ENCODE measurements at regions not wholly inside any gene's neighbourhood (a gene's known extent, or its start where the extent isn't known, plus 50 kb on each side); places are given as distances from the start of the nearest gene placed in this dataset.

GRCh38 chr14:25666877-25667276 is 616.9 kb upstream of the STXBP6 start:
- H3K79me1 ChIP-seq (replicated peaks; ENCODE audit: low read length, poor library complexity, severe bottlenecking), result no peaks in the 10 kb centered on the region
- DNase-seq, result no peak
- no peak overlapping the region for H3K14ac ChIP-seq (ENCODE audit: low read length in 2 of 2)
- no peak overlapping the region for H3K9ac ChIP-seq (ENCODE audit: low read length)
- H3K23ac ChIP-seq (ENCODE audit: low read length in 2 of 2), result no peak overlapping the region
- H4K91ac ChIP-seq (ENCODE audit: low read length), result no peak overlapping the region
- H3K27me3 ChIP-seq (ENCODE audit: control insufficient read depth in 1 of 2, insufficient read depth in 1 of 2, low read length in 2 of 2), result no peaks in the 10 kb centered on the region
- no peak overlapping the region for H3K27ac ChIP-seq (ENCODE audit: low read length, poor library complexity, severe bottlenecking)
- H3K4me1 ChIP-seq (ENCODE audit: control insufficient read depth, insufficient read depth, low read depth, low read length), result no peaks in the 10 kb centered on the region
- H3K9me3 ChIP-seq (ENCODE audit: control insufficient read depth, low read length), result no peaks in the 10 kb centered on the region
- H4K8ac ChIP-seq (ENCODE audit: low read length), result no peak overlapping the region
- WGBS, result 74% methylated on average over 3 of the region's 4 CpGs
- no peak overlapping the region for H3K18ac ChIP-seq (ENCODE audit: low read depth in 1 of 2, low read length in 2 of 2)
- H3K4me3 ChIP-seq (ENCODE audit: insufficient read depth in 1 of 2, low read depth in 1 of 2, low read length in 2 of 2), result no peak overlapping the region
- H2BK12ac ChIP-seq (ENCODE audit: low read length in 2 of 2), result no peak overlapping the region
- H2AK5ac ChIP-seq (ENCODE audit: low read length, severe bottlenecking), result no peak overlapping the region
- no peak overlapping the region for H3K4me2 ChIP-seq (ENCODE audit: low read length, poor library complexity, severe bottlenecking)
- H2BK15ac ChIP-seq (ENCODE audit: low read depth, poor library complexity, severe bottlenecking), result no peak overlapping the region
- H2BK120ac ChIP-seq (ENCODE audit: low read depth, low read length), result no peak overlapping the region
- no peak overlapping the region for H3K4ac ChIP-seq (ENCODE audit: low read depth in 1 of 2, low read length in 2 of 2)
- H2BK5ac ChIP-seq (ENCODE audit: low read depth, low read length, poor library complexity, severe bottlenecking), result no peak overlapping the region
- no peak overlapping the region for H2AFZ ChIP-seq (ENCODE audit: low read depth, low read length)
- no peaks in the 10 kb centered on the region for H3K36me3 ChIP-seq (ENCODE audit: control insufficient read depth in 1 of 2, insufficient read depth in 2 of 2, low read depth in 1 of 2, low read length in 2 of 2)

GRCh38 chr14:25658988-25659387 is 609.0 kb upstream of the STXBP6 start:
- Histone ChIP-seq H2BK15ac (ENCODE audit: low read depth, poor library complexity, severe bottlenecking) (no peak overlapping the region), H3K27ac (ENCODE audit: low read length, poor library complexity, severe bottlenecking) (no peak overlapping the region), H3K27me3 (ENCODE audit: control insufficient read depth in 1 of 2, insufficient read depth in 1 of 2, low read length in 2 of 2) (no peaks in the 10 kb centered on the region), H2BK12ac (ENCODE audit: low read length in 2 of 2) (no peak overlapping the region), H4K91ac (ENCODE audit: low read length) (no peak overlapping the region), H3K4me1 (ENCODE audit: control insufficient read depth, insufficient read depth, low read depth, low read length) (no peaks in the 10 kb centered on the region), H3K36me3 (ENCODE audit: control insufficient read depth in 1 of 2, insufficient read depth in 2 of 2, low read depth in 1 of 2, low read length in 2 of 2) (no peaks in the 10 kb centered on the region), H3K9me3 (ENCODE audit: control insufficient read depth, low read length) (no peaks in the 10 kb centered on the region), H3K18ac (ENCODE audit: low read depth in 1 of 2, low read length in 2 of 2) (no peak overlapping the region), H4K8ac (ENCODE audit: low read length) (no peak overlapping the region), H3K23ac (ENCODE audit: low read length in 2 of 2) (no peak overlapping the region), H3K4me2 (ENCODE audit: low read length, poor library complexity, severe bottlenecking) (no peak overlapping the region), H2AK5ac (ENCODE audit: low read length, severe bottlenecking) (no peak overlapping the region), H3K9ac (ENCODE audit: low read length) (no peak overlapping the region), H2BK5ac (ENCODE audit: low read depth, low read length, poor library complexity, severe bottlenecking) (no peak overlapping the region), H3K14ac (ENCODE audit: low read length in 2 of 2) (no peak overlapping the region), H3K4ac (ENCODE audit: low read depth in 1 of 2, low read length in 2 of 2) (no peak overlapping the region), H2BK120ac (ENCODE audit: low read depth, low read length) (no peak overlapping the region), H3K4me3 (ENCODE audit: insufficient read depth in 1 of 2, low read depth in 1 of 2, low read length in 2 of 2) (no peak overlapping the region), H2AFZ (ENCODE audit: low read depth, low read length) (no peak overlapping the region), H3K79me1 (replicated peaks; ENCODE audit: low read length, poor library complexity, severe bottlenecking) (no peaks in the 10 kb centered on the region)
- DNase-seq, result no peak
- 64% methylated on average over 2 of the region's 2 CpGs for WGBS

DNA sequence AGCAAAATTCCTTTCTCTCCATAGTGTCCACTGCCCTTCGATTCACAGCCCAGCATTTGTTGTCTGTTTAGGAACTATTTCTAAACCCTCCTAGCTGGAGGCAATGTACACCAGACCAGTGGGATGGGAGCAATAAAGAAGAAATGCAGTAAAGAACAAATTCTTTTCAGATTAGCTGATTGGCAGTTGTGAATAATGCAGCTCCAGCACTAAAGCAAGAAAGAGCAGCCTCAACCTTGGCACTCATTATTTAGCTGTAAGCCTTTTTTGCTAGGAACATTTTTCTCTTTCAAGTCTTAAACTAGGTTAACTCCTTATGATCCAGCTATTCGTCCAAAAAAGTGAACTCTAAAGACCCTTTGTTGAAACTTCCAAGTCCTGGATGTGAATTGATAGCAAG is 580.5 kb upstream of the STXBP6 start:
- H3K18ac ChIP-seq (ENCODE audit: low read depth in 1 of 2, low read length in 2 of 2), result no peak overlapping the region
- DNase-seq, result no peak
- H3K23ac ChIP-seq (ENCODE audit: low read length in 2 of 2), result no peak overlapping the region
- H3K4me2 ChIP-seq (ENCODE audit: low read length, poor library complexity, severe bottlenecking), result no peak overlapping the region
- H3K36me3 ChIP-seq (ENCODE audit: control insufficient read depth in 1 of 2, insufficient read depth in 2 of 2, low read depth in 1 of 2, low read length in 2 of 2), result no peaks in the 10 kb centered on the region
- no peaks in the 10 kb centered on the region for H3K79me1 ChIP-seq (replicated peaks; ENCODE audit: low read length, poor library complexity, severe bottlenecking)
- H2AK5ac ChIP-seq (ENCODE audit: low read length, severe bottlenecking), result no peak overlapping the region
- no peak overlapping the region for H2AFZ ChIP-seq (ENCODE audit: low read depth, low read length)
- H3K9ac ChIP-seq (ENCODE audit: low read length), result no peak overlapping the region
- no peak overlapping the region for H2BK15ac ChIP-seq (ENCODE audit: low read depth, poor library complexity, severe bottlenecking)
- H3K14ac ChIP-seq (ENCODE audit: low read length in 2 of 2), result no peak overlapping the region
- no peaks in the 10 kb centered on the region for H3K9me3 ChIP-seq (ENCODE audit: control insufficient read depth, low read length)
- no peak overlapping the region for H4K91ac ChIP-seq (ENCODE audit: low read length)
- no peak overlapping the region for H2BK12ac ChIP-seq (ENCODE audit: low read length in 2 of 2)
- H3K4ac ChIP-seq (ENCODE audit: low read depth in 1 of 2, low read length in 2 of 2), result no peak overlapping the region
- H2BK120ac ChIP-seq (ENCODE audit: low read depth, low read length), result no peak overlapping the region
- H2BK5ac ChIP-seq (ENCODE audit: low read depth, low read length, poor library complexity, severe bottlenecking), result no peak overlapping the region
- WGBS, result 47% methylated on average over 2 of the region's 2 CpGs
- no peaks in the 10 kb centered on the region for H3K4me1 ChIP-seq (ENCODE audit: control insufficient read depth, insufficient read depth, low read depth, low read length)
- no peaks in the 10 kb centered on the region for H3K27me3 ChIP-seq (ENCODE audit: control insufficient read depth in 1 of 2, insufficient read depth in 1 of 2, low read length in 2 of 2)
- H3K4me3 ChIP-seq (ENCODE audit: insufficient read depth in 1 of 2, low read depth in 1 of 2, low read length in 2 of 2), result no peak overlapping the region
- no peak overlapping the region for H4K8ac ChIP-seq (ENCODE audit: low read length)
- H3K27ac ChIP-seq (ENCODE audit: low read length, poor library complexity, severe bottlenecking), result no peak overlapping the region

DNA sequence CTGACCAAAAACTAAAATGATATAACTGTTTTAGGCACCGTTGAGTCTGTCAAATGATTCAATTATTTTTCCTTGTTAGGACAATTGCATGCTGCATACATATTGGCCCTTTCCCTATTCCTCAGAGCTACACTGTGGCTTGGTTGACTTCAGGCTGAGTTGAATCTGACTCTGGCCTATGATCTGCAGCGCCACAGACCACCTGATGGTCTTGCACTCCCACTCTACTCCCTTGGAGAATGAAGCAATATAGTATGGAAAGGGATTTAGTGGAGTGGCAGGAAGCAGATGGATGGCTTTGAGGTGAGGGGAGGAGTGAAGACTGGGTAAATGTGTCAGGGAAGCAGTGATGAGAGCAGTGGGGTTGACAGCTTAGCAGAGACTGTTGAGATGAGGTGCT is 579.0 kb upstream of the STXBP6 start:
- Histone ChIP-seq H3K4me2 (ENCODE audit: low read length, poor library complexity, severe bottlenecking) (no peak overlapping the region), H3K23ac (ENCODE audit: low read length in 2 of 2) (no peak overlapping the region), H2BK5ac (ENCODE audit: low read depth, low read length, poor library complexity, severe bottlenecking) (no peak overlapping the region), H3K9me3 (ENCODE audit: control insufficient read depth, low read length) (no peaks in the 10 kb centered on the region), H3K18ac (ENCODE audit: low read depth in 1 of 2, low read length in 2 of 2) (no peak overlapping the region), H3K36me3 (ENCODE audit: control insufficient read depth in 1 of 2, insufficient read depth in 2 of 2, low read depth in 1 of 2, low read length in 2 of 2) (no peaks in the 10 kb centered on the region), H2BK12ac (ENCODE audit: low read length in 2 of 2) (no peak overlapping the region), H3K79me1 (replicated peaks; ENCODE audit: low read length, poor library complexity, severe bottlenecking) (no peaks in the 10 kb centered on the region), H3K4ac (ENCODE audit: low read depth in 1 of 2, low read length in 2 of 2) (no peak overlapping the region), H2BK15ac (ENCODE audit: low read depth, poor library complexity, severe bottlenecking) (no peak overlapping the region), H2AK5ac (ENCODE audit: low read length, severe bottlenecking) (no peak overlapping the region), H4K8ac (ENCODE audit: low read length) (no peak overlapping the region), H3K4me1 (ENCODE audit: control insufficient read depth, insufficient read depth, low read depth, low read length) (no peaks in the 10 kb centered on the region), H3K9ac (ENCODE audit: low read length) (no peak overlapping the region), H3K27ac (ENCODE audit: low read length, poor library complexity, severe bottlenecking) (no peak overlapping the region), H3K27me3 (ENCODE audit: control insufficient read depth in 1 of 2, insufficient read depth in 1 of 2, low read length in 2 of 2) (no peaks in the 10 kb centered on the region), H3K14ac (ENCODE audit: low read length in 2 of 2) (no peak overlapping the region), H4K91ac (ENCODE audit: low read length) (no peak overlapping the region), H2AFZ (ENCODE audit: low read depth, low read length) (no peak overlapping the region), H3K4me3 (ENCODE audit: insufficient read depth in 1 of 2, low read depth in 1 of 2, low read length in 2 of 2) (no peak overlapping the region), H2BK120ac (ENCODE audit: low read depth, low read length) (no peak overlapping the region)
- 54% methylated on average over 2 of the region's 2 CpGs for WGBS
- no peak for DNase-seq

All from mesenchymal stem cell (in vitro differentiated cells and primary cell).